ENCODE measurements at regions not wholly inside any gene's neighbourhood (a gene's known extent, or its start where the extent isn't known, plus 50 kb on each side); places are given as distances from the start of the nearest gene placed in this dataset.

GRCh38 chr6:14501914-14502313, 384.3 kb downstream of the CD83 start:
- Histone ChIP-seq H3K27ac (ENCODE audit: low read length) (peak overlapping the region; percentile 68), H4K20me1 (ENCODE audit: insufficient read depth) (no peaks in the 10 kb centered on the region), H2AFZ (ENCODE audit: low read depth, low read length) (no peak overlapping the region), H3F3A (ENCODE audit: insufficient read depth, low read length, poor library complexity, severe bottlenecking) (peaks cover 11% of the 10 kb centered on the region), H3K79me2 (replicated peaks; ENCODE audit: insufficient read depth, low read length) (no peaks in the 10 kb centered on the region), H3K9me3 (ENCODE audit: low read length) (no peaks in the 10 kb centered on the region), H3K27me3 (ENCODE audit: insufficient read depth, low read depth, low read length) (no peaks in the 10 kb centered on the region), H3K36me3 (ENCODE audit: insufficient read depth, low read length) (no peaks in the 10 kb centered on the region), H3K9me2 (ENCODE audit: insufficient read depth, low read length) (no peaks in the 10 kb centered on the region), H3K4me2 (ENCODE audit: low read length) (peak overlapping the region; percentile 22), H3K4me3 (ENCODE audit: low read length) (peak overlapping the region; percentile 43), H3K9ac (ENCODE audit: low read length) (no peak overlapping the region)
- TF ChIP-seq RAD21 (conservative IDR thresholded peaks at IDR 0.05) (no peak), MXI1 (conservative IDR thresholded peaks at IDR 0.05; ENCODE audit: poor library complexity, severe bottlenecking) (no peak), EZH2 (IDR thresholded peaks at IDR 0.05; ENCODE audit: borderline replicate concordance, insufficient read depth, low read length, poor library complexity, severe bottlenecking) (no peak), CTCF (IDR thresholded peaks at IDR 0.05; ENCODE audit: poor library complexity, severe bottlenecking) (no peak), TAF1 (IDR thresholded peaks at IDR 0.05; ENCODE audit: low read depth) (no peak), SMC3 (conservative IDR thresholded peaks at IDR 0.05; ENCODE audit: poor library complexity) (no peak), POLR2AphosphoS5 (IDR thresholded peaks at IDR 0.05) (no peak), EP300 (conservative IDR thresholded peaks at IDR 0.05; ENCODE audit: poor library complexity, severe bottlenecking) (no peak), REST (IDR thresholded peaks at IDR 0.05; ENCODE audit: borderline replicate concordance) (no peak)

GRCh38 chr6:14502551-14502950, 385.0 kb downstream of the CD83 start:
- Histone ChIP-seq H3K9me3 (ENCODE audit: low read length) (no peaks in the 10 kb centered on the region), H3K4me2 (ENCODE audit: low read length) (no peak overlapping the region), H3K9me2 (ENCODE audit: insufficient read depth, low read length) (no peaks in the 10 kb centered on the region), H3K27ac (ENCODE audit: low read length) (peak overlapping the region; percentile 68), H3K27me3 (ENCODE audit: insufficient read depth, low read depth, low read length) (no peaks in the 10 kb centered on the region), H3K36me3 (ENCODE audit: insufficient read depth, low read length) (no peaks in the 10 kb centered on the region), H3K9ac (ENCODE audit: low read length) (no peak overlapping the region), H2AFZ (ENCODE audit: low read depth, low read length) (no peak overlapping the region), H4K20me1 (ENCODE audit: insufficient read depth) (no peaks in the 10 kb centered on the region), H3K4me3 (ENCODE audit: low read length) (no peak overlapping the region), H3K79me2 (replicated peaks; ENCODE audit: insufficient read depth, low read length) (no peaks in the 10 kb centered on the region), H3F3A (ENCODE audit: insufficient read depth, low read length, poor library complexity, severe bottlenecking) (peaks cover 11% of the 10 kb centered on the region)
- TF ChIP-seq EZH2 (IDR thresholded peaks at IDR 0.05; ENCODE audit: borderline replicate concordance, insufficient read depth, low read length, poor library complexity, severe bottlenecking) (no peak), POLR2AphosphoS5 (IDR thresholded peaks at IDR 0.05) (no peak), REST (IDR thresholded peaks at IDR 0.05; ENCODE audit: borderline replicate concordance) (no peak), RAD21 (conservative IDR thresholded peaks at IDR 0.05) (no peak), MXI1 (conservative IDR thresholded peaks at IDR 0.05; ENCODE audit: poor library complexity, severe bottlenecking) (no peak), EP300 (conservative IDR thresholded peaks at IDR 0.05; ENCODE audit: poor library complexity, severe bottlenecking) (no peak), SMC3 (conservative IDR thresholded peaks at IDR 0.05; ENCODE audit: poor library complexity) (no peak), TAF1 (IDR thresholded peaks at IDR 0.05; ENCODE audit: low read depth) (no peak), CTCF (IDR thresholded peaks at IDR 0.05; ENCODE audit: poor library complexity, severe bottlenecking) (no peak)
